NT2/D1 (cell line): ENCODE measurements at regions not wholly inside any gene's neighbourhood (a gene's known extent, or its start where the extent isn't known, plus 50 kb on each side); places are given as distances from the start of the nearest gene placed in this dataset.

Experiments
- DNase-seq: peaks from one replicate; pipeline ENCODE4 v3.0.0-alpha.2; 2011; ENCODE audit warnings: low read depth, low spot score
- H3K27me3 ChIP-seq: 2 replicates; pipeline ENCODE4 v1.6.0; 2011; ENCODE audit warnings: mild to moderate bottlenecking; ENCODE audit not compliant: insufficient read length, insufficient read depth
- H3K36me3 ChIP-seq: 2 replicates; pipeline ENCODE4 v1.6.1; 2011; ENCODE audit warnings: mild to moderate bottlenecking, low read length, mixed read lengths; ENCODE audit not compliant: insufficient read depth, insufficient read length
- H3K4me1 ChIP-seq: 2 replicates; pipeline ENCODE4 v1.5.1; 2011; ENCODE audit not compliant: insufficient read depth, insufficient read length
- H3K4me3 ChIP-seq: 2 replicates; pipeline ENCODE4 v1.5.1; 2011; ENCODE audit warnings: low read depth; ENCODE audit not compliant: insufficient read length
- H3K9ac ChIP-seq: 2 replicates; pipeline ENCODE4 v1.6.0; 2011; ENCODE audit warnings: low read depth; ENCODE audit not compliant: insufficient read length
- H3K9me3 ChIP-seq: 2 replicates; pipeline ENCODE4 v1.5.1; 2011; ENCODE audit warnings: mild to moderate bottlenecking, low read length; ENCODE audit not compliant: insufficient read depth
- SUZ12 ChIP-seq: IDR thresholded peaks from 2 replicates; pipeline ENCODE4 v1.6.1; 2011; ENCODE audit not compliant: insufficient read length, insufficient read depth; ENCODE audit errors: extremely low read depth
- YY1 ChIP-seq: IDR thresholded peaks from 2 replicates; pipeline ENCODE4 v1.6.1; 2011; ENCODE audit not compliant: insufficient read length, insufficient read depth
- ZNF274 ChIP-seq: IDR thresholded peaks from 2 replicates; pipeline ENCODE4 v1.6.1; 2011; ENCODE audit warnings: mild to moderate bottlenecking, low read depth, low read length

DNA sequence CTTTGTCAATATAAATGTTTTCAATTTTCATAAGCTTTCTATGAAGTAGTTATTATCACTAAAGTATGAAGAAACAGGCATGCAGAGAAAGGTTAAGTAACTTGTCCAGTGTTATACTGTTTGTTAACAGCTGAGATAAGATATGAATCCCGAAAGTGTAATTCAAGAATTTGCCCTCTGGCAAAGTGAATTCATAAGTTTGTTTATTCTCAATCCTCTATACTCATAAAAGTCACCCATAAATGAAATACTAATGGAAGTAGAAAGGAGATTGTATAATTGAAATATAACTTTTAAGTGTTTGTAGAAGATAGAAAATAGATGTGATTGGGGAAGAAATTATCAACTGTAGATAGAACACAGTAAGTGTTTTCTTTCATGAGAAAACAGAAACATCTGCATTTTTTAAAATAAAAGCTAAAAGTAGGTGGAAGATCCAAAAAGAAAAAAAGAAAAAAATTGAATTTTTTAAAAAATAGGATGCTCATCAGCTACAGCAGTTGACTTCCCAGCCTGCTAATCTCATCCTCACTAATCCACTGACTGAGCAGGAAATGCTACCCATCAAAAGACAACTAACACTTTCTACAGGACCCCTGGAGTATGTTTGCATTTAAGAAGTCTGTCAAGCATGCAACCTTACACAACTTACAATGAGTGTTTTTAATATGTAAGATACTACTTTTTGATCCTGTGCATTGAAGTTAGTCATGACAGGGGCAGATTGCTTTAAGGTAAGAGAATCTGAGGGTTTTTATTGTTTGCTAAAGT lies 878.1 kb downstream of the SI start:
- Histone ChIP-seq H3K9me3 (no peaks in the 10 kb centered on the region), H3K36me3 (no peaks in the 10 kb centered on the region), H3K27me3 (no peaks in the 10 kb centered on the region), H3K4me1 (no peaks in the 10 kb centered on the region), H3K9ac (no peak overlapping the region), H3K4me3 (no peak overlapping the region)
- TF ChIP-seq ZNF274 (no peak), YY1 (no peak), SUZ12 (no peak)
- DNase-seq: no peak

DNA sequence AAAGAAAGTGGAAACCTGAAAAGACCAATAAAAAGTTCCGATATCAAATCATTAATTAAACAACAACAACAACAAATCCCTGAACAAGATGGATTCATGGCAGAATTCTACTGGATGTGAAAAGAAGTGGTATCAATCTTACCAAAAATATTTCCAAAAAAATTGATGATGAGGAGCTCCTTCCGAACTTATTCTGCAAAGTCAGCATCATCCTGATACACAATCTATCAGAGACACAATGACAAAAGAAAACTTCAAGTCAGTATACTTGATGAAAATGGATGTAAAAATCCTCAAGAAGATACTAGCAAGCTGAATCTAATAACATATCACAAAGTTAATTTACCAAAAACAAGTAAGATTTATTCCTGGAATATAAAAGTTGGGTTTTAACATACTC lies 881.8 kb downstream of the SI start:
- TF ChIP-seq SUZ12 (no peak), ZNF274 (no peak), YY1 (no peak)
- Histone ChIP-seq H3K4me3 (no peak overlapping the region), H3K4me1 (no peaks in the 10 kb centered on the region), H3K27me3 (no peaks in the 10 kb centered on the region), H3K9ac (no peak overlapping the region), H3K9me3 (no peaks in the 10 kb centered on the region), H3K36me3 (no peaks in the 10 kb centered on the region)
- DNase-seq: no peak

DNA sequence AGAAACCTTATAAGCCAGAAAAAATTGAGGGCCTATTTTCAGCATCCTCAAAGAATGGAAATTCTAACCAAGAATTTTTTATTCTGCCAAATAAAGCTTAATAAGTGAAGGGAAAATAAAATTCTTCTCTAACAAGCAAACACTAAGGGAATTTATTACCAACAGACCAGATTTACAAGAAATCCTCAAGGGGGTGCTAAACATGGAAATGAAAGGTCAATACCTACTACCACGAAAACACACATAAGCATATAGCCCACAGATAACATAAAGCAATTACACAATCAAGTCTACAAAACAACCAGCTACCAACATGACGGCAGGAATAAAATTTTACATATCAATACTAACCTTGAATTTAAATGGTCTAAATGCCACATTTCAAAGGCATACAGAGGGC lies 883.5 kb downstream of the SI start:
- no peak for TF ChIP-seq SUZ12
- no peak for TF ChIP-seq YY1
- no peak for TF ChIP-seq ZNF274
- Histone ChIP-seq H3K9ac (no peak overlapping the region), H3K9me3 (no peaks in the 10 kb centered on the region), H3K36me3 (no peaks in the 10 kb centered on the region), H3K4me3 (no peak overlapping the region), H3K4me1 (no peaks in the 10 kb centered on the region), H3K27me3 (no peaks in the 10 kb centered on the region)
- no peak for DNase-seq

DNA sequence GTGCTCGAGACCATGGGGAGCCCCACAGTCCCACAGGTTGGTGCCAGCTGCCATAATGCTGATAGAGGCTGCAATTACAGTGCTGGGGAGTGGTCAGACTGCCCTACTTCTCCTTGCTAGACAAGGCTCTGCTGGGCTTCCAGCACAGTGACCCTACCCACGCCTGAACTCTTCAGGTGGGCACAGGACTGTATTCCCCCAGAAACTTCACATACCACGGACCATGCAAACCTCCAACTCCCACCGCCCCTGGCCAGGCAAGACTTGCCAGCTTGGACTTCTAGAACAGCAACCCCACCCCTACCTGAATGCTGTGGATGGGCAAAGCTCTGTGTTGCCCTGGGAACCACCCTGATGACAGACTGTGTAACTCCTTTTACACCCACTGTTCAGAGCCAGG lies 885.3 kb downstream of the SI start:
- Histone ChIP-seq H3K4me3 (no peak overlapping the region), H3K36me3 (no peaks in the 10 kb centered on the region), H3K4me1 (no peaks in the 10 kb centered on the region), H3K9me3 (no peaks in the 10 kb centered on the region), H3K27me3 (no peaks in the 10 kb centered on the region), H3K9ac (no peak overlapping the region)
- no peak for TF ChIP-seq YY1
- no peak for TF ChIP-seq SUZ12
- TF ChIP-seq ZNF274: no peak
- no peak for DNase-seq

DNA sequence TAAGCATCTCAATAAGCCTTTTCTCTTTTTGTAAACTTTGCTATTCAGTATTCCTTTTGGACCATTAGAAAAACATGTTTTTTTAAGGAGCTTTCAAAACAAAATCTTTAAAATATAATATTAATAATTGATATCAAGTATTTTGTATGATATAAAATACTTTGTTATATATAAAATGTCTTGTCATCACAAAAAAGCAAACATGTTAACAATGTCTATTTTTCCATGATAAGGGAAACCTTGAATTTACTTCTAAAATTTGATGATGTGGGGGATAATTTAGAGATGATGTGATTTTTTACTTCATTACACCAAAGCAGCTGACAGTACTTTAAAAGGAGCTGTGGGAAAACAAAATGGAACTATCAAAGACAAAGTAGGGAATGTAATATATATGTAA lies 887.7 kb downstream of the SI start:
- Histone ChIP-seq H3K4me3 (no peak overlapping the region), H3K36me3 (no peaks in the 10 kb centered on the region), H3K27me3 (no peaks in the 10 kb centered on the region), H3K9ac (no peak overlapping the region), H3K9me3 (no peaks in the 10 kb centered on the region), H3K4me1 (no peaks in the 10 kb centered on the region)
- DNase-seq: no peak
- TF ChIP-seq ZNF274 (no peak), YY1 (no peak), SUZ12 (no peak)

DNA sequence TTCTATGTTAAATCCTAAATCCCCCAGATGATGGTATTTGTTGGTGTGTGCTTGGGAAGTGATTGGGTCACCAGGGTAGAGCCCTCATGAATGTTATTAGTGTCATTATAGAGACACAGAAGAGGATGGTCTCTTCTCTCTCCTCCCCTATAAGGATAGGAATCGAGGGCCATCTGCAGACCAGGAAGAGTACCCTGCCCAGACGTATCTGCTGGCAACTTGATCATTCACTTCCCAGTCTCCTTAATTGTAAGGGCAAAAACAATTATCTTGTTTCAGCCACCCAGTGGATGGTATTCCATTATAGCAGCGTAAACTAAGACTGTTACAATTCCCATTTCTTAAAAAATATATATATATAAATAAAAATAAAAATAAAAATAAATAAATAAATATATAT lies 892.2 kb downstream of the SI start:
- no peak overlapping the region for H3K9ac ChIP-seq
- TF ChIP-seq SUZ12: no peak
- H3K4me1 ChIP-seq: no peaks in the 10 kb centered on the region
- no peaks in the 10 kb centered on the region for H3K36me3 ChIP-seq
- H3K4me3 ChIP-seq: no peak overlapping the region
- no peaks in the 10 kb centered on the region for H3K27me3 ChIP-seq
- DNase-seq: no peak
- no peaks in the 10 kb centered on the region for H3K9me3 ChIP-seq

DNA sequence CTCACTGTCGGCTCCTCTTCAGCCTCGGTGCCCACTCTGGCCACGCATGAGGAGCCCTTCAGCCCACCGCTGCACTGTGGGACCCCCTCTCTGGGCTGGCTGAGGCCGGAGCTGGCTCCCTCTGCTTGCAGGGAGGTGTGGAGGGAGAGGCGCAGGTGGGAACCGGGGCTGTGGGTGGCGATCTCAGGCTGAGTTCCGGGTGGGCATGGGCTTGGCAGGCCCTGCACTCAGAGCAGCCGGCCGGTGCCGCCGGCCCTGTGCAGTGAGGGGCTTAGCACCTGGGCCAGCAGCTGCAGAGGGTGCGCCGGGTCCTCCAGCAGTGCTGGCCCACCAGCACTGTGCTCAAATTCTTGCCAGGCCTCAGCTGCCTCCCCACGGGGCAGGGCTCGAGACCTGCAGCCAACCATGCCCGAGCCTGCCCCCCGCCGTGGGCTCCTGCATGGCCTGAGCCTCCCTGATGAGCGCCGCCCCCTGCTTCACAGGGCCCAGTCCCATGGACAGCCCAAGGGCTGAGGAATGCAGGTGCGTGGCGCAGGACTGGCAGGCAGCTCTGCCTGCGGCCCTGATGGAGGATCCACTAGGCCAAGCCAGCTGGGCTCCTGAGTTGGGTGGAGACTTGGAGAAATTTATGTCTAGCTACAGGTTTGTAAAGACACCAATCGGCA lies 899.1 kb downstream of the SI start:
- Histone ChIP-seq H3K36me3 (no peaks in the 10 kb centered on the region), H3K9me3 (peaks cover 11% of the 10 kb centered on the region), H3K4me1 (no peaks in the 10 kb centered on the region), H3K4me3 (no peak overlapping the region), H3K27me3 (no peaks in the 10 kb centered on the region), H3K9ac (no peak overlapping the region)
- TF ChIP-seq YY1 (no peak), ZNF274 (no peak), SUZ12 (no peak)
- no peak for DNase-seq
